WTC11 (cell line): ENCODE measurements at regions not wholly inside any gene's neighbourhood (a gene's known extent, or its start where the extent isn't known, plus 50 kb on each side); places are given as distances from the start of the nearest gene placed in this dataset.

ENCODE experiments used
- ATAC-seq: fragments of 200-7000 bp; cut with Tn5 transposase; 2 replicates; pipeline ENCODE4 v1.10.0; 2021; ENCODE audit warnings: mild to moderate bottlenecking, moderate library complexity
- CTCF ChIA-PET: fragments of 300-600 bp; sonication (Branson Sonifier 250); formaldehyde crosslinking; loops from one replicate; lab custom pipeline; 2021; ENCODE audit warnings: antibody characterized with exemption; lab: Charles Lee
- POLR2A ChIA-PET: fragments of 350-600 bp; sonication (Branson Sonifier 250); formaldehyde crosslinking; loops from one replicate; lab custom pipeline; 2021; ENCODE audit warnings: antibody characterized with exemption; lab: Charles Lee
- DNase-seq: peaks from one replicate; pipeline ENCODE4 v3.0.0; 2021; ENCODE audit warnings: low spot score
- H3K27ac Mint-ChIP-seq: 2 replicates; pipeline ENCODE4 v1.8.0; 2021; ENCODE audit warnings: mixed read lengths
- H3K27me3 Mint-ChIP-seq: 2 replicates; pipeline ENCODE4 v1.8.0; 2021; ENCODE audit warnings: low read depth, mild to moderate bottlenecking, moderate library complexity, mixed read lengths
- H3K36me3 Mint-ChIP-seq: 2 replicates; pipeline ENCODE4 v1.8.0; 2021; ENCODE audit warnings: mixed read lengths
- H3K4me1 Mint-ChIP-seq: 2 replicates; pipeline ENCODE4 v1.8.0; 2022; ENCODE audit warnings: mixed read lengths
- H3K4me3 Mint-ChIP-seq: 2 replicates; pipeline ENCODE4 v1.8.0; 2021; ENCODE audit warnings: mild to moderate bottlenecking, moderate library complexity, mixed read lengths
- H3K9me3 Mint-ChIP-seq: 2 replicates; pipeline ENCODE4 v1.8.0; 2021; ENCODE audit warnings: mixed read lengths
- AR ChIP-seq: fragments of 250-450 bp; sonication (Bioruptor Pico); IDR thresholded peaks from 2 replicates; pipeline ENCODE4 v1.9.0; 2021; ENCODE audit warnings: mild to moderate bottlenecking
- ARID4B ChIP-seq: sonication (generic); formaldehyde crosslinking; IDR thresholded peaks from 2 replicates; pipeline ENCODE4 v1.8.0; 2023; ENCODE audit warnings: missing genetic modification reagents, mild to moderate bottlenecking, borderline replicate concordance
- ATF6 ChIP-seq: sonication (generic); formaldehyde crosslinking; IDR thresholded peaks from 2 replicates; pipeline ENCODE4 v1.8.1; 2023; ENCODE audit warnings: mild to moderate bottlenecking, missing genetic modification reagents
- ELF4 ChIP-seq: sonication (generic); formaldehyde crosslinking; IDR thresholded peaks from 2 replicates; pipeline ENCODE4 v1.8.1; 2022; ENCODE audit warnings: low read depth, mild to moderate bottlenecking, moderate library complexity, missing genetic modification reagents
- EMX1 ChIP-seq: fragments of 250-450 bp; sonication (Bioruptor Pico); IDR thresholded peaks from 2 replicates; pipeline ENCODE4 v1.8.0; 2021; ENCODE audit warnings: mild to moderate bottlenecking
- HMGA2 ChIP-seq: fragments of 250-450 bp; sonication (Bioruptor Pico); IDR thresholded peaks from 2 replicates; pipeline ENCODE4 v1.4.0; 2021; ENCODE audit warnings: mild to moderate bottlenecking, moderate library complexity
- JAZF1 ChIP-seq: fragments of 250-450 bp; sonication (Bioruptor Pico); IDR thresholded peaks from 2 replicates; pipeline ENCODE4 v1.9.0; 2021; ENCODE audit warnings: moderate library complexity, mild to moderate bottlenecking, inconsistent platforms
- NR3C1 ChIP-seq: sonication (generic); formaldehyde crosslinking; conservative IDR thresholded peaks from 2 replicates; pipeline ENCODE4 v1.8.1; 2023; ENCODE audit warnings: low read depth, mild to moderate bottlenecking, missing genetic modification reagents
- SMAD3 ChIP-seq: sonication (generic); formaldehyde crosslinking; IDR thresholded peaks from 2 replicates; pipeline ENCODE4 v1.8.0; 2022; ENCODE audit warnings: missing genetic modification reagents, mild to moderate bottlenecking, borderline replicate concordance
- SMAD4 ChIP-seq: sonication (generic); formaldehyde crosslinking; IDR thresholded peaks from 2 replicates; pipeline ENCODE4 v1.8.0; 2022; ENCODE audit warnings: mild to moderate bottlenecking, missing genetic modification reagents
- TEAD4 ChIP-seq: sonication (generic); formaldehyde crosslinking; IDR thresholded peaks from 2 replicates; pipeline ENCODE4 v1.8.0; 2022; ENCODE audit warnings: mild to moderate bottlenecking, missing genetic modification reagents
- ZNF138 ChIP-seq: sonication (generic); formaldehyde crosslinking; conservative IDR thresholded peaks from 2 replicates; pipeline ENCODE4 v1.8.1; 2022; ENCODE audit warnings: mild to moderate bottlenecking, moderate library complexity, missing genetic modification reagents
- ZNF512 ChIP-seq: sonication (generic); formaldehyde crosslinking; IDR thresholded peaks from 2 replicates; pipeline ENCODE4 v1.8.1; 2022; ENCODE audit warnings: missing genetic modification reagents, borderline replicate concordance
- ZNF671 ChIP-seq: fragments of 250-450 bp; sonication (Bioruptor Pico); IDR thresholded peaks from 2 replicates; pipeline ENCODE4 v1.8.0; 2021; ENCODE audit warnings: mild to moderate bottlenecking
- ZSCAN18 ChIP-seq: fragments of 250-450 bp; sonication (Bioruptor Pico); IDR thresholded peaks from 2 replicates; pipeline ENCODE4 v2.1.2; 2022; ENCODE audit warnings: mild to moderate bottlenecking, moderate library complexity

GRCh38 chr2:133718688-133719201, 150.5 kb upstream of the NCKAP5 start:
- 0 out of 2 replicates have a peak, but pooled peaks cover 3% of the 10 kb centered on the region for H3K4me1 Mint-ChIP-seq
- peaks cover 2% of the 10 kb centered on the region; the same call in 1 of the 2 replicates for H3K27me3 Mint-ChIP-seq
- CTCF ChIA-PET = no interaction called here
- H3K36me3 Mint-ChIP-seq = 0 out of 2 replicates have a peak, but pooled peaks cover 3% of the 10 kb centered on the region
- H3K4me3 Mint-ChIP-seq = no peak overlapping the region
- no peak overlapping the region for H3K27ac Mint-ChIP-seq
- no peak for DNase-seq
- TF ChIP-seq NR3C1 = no peak
- TF ChIP-seq ARID4B = no peak
- TF ChIP-seq ZNF138 (CRISPR knock-in tag) = no peak
- no peak for TF ChIP-seq EMX1
- no peak for TF ChIP-seq SMAD4 (CRISPR knock-in tag)
- no peak for TF ChIP-seq ZNF671 (CRISPR knock-in tag)
- TF ChIP-seq AR (CRISPR knock-in tag) = no peak
- TF ChIP-seq HMGA2 (CRISPR knock-in tag) = no peak
- TF ChIP-seq ELF4 (CRISPR knock-in tag) = no peak
- no peak for TF ChIP-seq ATF6 (CRISPR knock-in tag)
- no peak for TF ChIP-seq SMAD3 (CRISPR knock-in tag)
- TF ChIP-seq ZSCAN18 = no peak
- no peak for TF ChIP-seq ZNF512 (CRISPR knock-in tag)
- peaks cover 21% of the 10 kb centered on the region for H3K9me3 Mint-ChIP-seq
- POLR2A ChIA-PET = no interaction called here
- no peak for ATAC-seq

GRCh38 chr2:133720429-133720828, 152.2 kb upstream of the NCKAP5 start:
- Mint-ChIP-seq H3K27me3 (peaks cover 2% of the 10 kb centered on the region; the same call in 1 of the 2 replicates), H3K4me3 (no peak overlapping the region), H3K27ac (no peak overlapping the region), H3K36me3 (0 out of 2 replicates have a peak, but pooled peaks cover 3% of the 10 kb centered on the region), H3K4me1 (0 out of 2 replicates have a peak, but pooled peaks cover under 1% of the 10 kb centered on the region), H3K9me3 (peaks cover 21% of the 10 kb centered on the region)
- POLR2A ChIA-PET = no interaction called here
- DNase-seq (no peak), ATAC-seq (no peak)
- CTCF ChIA-PET = no interaction called here
- no peak for TF ChIP-seq JAZF1 (CRISPR knock-in tag)
- TF ChIP-seq TEAD4 (CRISPR knock-in tag) = no peak
- TF ChIP-seq SMAD3 (CRISPR knock-in tag) = no peak
- no peak for TF ChIP-seq ARID4B
